Kidney capillary endothelial cell (primary cell): ENCODE measurements at regions not wholly inside any gene's neighbourhood (a gene's known extent, or its start where the extent isn't known, plus 50 kb on each side); places are given as distances from the start of the nearest gene placed in this dataset.
A peak's percentile ranks its signal among the peaks of the same experiment; 100 is the strongest.

Experiments used
- DNase-seq: peaks from one replicate; pipeline ENCODE4 v3.0.0-alpha.2; 2018; ENCODE audit warnings: low spot score

DNA sequence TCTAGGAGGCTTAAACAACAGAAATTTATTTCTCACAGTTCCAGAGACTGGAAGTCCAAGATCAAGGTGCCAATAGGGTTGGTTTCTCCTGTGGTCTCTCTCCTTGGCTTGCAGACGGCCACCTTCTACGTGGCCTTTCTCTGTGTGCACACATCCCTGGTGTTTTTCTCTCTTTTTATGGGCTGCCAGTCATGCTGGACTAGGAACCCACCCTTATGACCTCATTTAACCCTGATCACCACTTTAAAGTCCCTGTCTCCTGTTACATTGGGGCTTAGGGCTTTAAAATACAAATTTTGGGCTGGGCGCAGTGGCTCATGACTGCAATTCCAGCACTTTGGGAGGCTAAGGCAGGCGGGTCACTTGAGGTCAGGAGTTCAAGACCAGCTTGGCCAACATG lies 157.1 kb downstream of the TLE1 start:
- no peak for DNase-seq

DNA sequence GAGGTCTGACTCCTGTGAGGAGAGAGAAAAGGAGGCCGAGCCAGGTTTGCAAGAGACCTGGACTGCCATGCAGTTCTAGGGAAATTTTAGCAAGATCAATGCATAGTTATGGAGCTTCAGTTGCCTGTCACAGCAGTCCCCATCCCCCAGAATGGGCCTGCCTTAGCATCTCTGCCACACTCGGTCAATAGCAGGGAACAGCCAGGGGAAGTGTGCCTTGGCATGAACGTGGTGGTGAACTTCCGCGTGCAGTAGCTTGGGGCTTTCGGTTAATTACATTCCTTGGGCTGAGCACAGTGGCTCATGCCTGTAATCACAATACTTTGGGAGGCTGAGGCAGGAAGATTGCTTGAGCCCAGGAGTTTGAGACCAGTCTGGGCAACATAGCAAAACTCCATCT lies 157.8 kb downstream of the TLE1 start:
- no peak for DNase-seq

DNA sequence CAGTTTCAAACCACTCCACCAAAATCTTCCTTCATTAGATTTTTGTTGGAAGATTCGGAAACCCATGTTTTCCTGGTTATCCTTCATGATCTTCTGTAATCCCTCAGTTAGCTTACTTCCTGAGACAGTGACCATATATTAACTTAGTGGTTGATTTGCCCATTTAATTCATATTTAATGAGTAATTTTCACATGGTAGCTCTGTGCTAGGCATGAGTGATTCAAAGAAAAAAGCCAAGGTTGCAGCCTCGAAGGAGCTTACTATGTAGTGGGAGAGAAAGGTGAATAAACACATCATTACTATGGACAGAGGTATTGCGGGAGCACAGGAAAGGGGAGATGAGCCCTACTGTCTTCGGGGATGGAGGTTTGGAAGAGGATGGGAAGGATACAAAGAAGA lies 158.5 kb downstream of the TLE1 start:
- DNase-seq = no peak

DNA sequence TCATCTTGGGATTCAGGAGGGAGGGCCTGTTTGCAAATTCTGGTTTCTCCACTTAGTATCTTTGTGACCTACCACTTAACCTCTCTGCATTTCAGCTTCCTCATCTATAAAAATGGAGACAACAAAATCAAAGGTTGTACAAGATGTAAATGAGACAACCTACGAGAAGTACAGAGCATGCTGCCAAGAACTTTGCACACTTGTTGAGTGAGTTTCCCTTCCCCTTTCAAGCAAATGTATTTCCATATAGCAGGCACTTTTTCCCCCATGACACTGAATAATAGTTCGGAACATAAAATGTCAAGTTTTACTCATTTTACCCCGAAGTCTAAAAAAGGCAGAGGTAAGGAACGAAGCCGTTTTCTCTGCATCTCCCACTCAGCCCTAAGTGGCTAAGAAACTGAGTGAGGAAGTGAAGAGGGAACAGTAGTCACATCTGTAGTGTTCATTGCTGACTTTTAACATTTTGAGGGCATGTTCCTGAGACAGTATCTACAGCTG lies 159.0 kb downstream of the TLE1 start:
- DNase-seq = no peak

DNA sequence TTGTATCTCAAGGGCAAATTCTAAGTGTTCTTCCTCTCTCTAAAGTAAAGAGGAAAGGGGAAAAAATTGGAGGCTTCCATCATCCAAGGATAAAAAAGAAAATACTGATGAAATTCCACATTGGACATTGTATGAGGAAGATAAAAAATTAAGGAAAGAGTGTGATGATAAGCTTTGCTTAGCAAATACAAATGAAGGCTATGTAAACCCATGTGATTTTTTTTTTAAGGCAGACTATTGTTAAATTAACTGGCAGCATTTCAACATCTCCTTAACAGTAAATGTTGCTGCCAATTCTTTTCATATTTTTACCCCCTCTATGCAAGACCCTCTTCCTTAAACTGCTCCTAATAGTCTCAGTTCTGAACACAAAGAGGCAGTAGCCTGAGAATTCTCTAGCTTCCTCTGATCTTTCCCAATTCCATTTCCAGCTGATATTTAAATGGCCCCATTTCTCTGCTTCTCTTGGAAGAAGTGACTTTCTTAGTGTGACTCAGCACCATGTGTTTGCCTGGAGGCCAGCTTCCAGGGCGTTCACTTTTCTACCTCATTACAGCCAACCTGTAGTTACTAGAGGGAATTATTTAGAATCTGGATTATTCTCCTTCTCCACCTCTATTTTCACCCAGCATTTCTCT lies 159.7 kb downstream of the TLE1 start:
- no peak for DNase-seq

DNA sequence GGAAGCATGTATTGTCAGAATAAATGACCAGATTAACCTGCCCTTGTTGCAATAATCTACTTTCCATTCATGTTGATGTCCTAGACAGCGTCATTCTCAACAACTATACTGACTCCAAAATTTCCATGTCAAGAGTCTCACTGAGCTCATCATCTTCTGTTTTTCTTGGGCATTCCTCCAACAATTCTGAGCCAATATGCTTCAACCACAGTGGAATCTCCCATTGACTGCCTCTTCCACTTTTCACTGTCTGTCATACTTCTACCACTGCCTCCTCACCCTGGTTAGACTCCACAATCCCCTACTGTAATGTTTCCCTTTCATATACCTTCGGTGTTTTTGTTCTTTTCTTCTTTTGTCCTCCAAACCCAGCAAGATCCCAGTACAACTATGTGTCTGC lies 162.8 kb downstream of the TLE1 start:
- no peak for DNase-seq

DNA sequence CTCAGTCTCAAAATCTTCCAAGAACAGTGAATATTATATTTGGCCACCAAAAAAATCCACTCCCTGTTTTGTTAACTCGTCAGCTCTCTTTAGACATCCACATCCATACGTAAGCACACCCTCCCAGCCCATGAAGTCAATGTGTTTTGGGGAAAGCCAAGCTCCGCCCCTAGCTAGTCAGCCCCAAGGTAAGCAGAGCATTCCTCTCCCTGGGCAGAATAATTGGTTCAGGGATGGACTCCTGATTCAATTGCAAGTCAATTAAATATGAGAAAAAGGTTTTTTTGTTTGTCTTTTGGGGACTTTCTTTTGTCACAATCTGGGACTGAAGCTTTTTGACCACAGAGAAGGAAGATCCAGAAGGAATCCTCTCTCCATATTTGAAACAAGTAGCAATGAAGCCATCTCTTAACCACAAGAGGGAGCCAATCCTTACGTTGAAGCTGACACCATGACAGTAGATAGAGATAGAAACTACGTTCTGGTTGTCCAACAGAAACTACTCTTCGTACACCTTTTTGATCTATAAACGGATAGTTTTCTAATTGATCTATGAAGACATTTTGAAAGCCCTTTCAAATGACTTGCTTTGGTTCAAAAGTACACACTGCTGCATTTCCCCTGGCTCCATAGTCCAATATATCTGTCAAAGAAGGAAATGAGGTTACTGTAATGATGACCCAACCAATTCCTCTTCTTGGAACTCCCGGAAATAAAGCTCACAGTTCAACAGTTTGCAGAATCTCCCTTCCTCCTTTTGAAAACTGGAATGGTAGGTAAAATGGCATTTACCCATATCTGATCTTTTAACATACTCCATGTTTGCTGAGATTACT lies 166.4 kb downstream of the TLE1 start:
- peak; percentile 69 for DNase-seq

DNA sequence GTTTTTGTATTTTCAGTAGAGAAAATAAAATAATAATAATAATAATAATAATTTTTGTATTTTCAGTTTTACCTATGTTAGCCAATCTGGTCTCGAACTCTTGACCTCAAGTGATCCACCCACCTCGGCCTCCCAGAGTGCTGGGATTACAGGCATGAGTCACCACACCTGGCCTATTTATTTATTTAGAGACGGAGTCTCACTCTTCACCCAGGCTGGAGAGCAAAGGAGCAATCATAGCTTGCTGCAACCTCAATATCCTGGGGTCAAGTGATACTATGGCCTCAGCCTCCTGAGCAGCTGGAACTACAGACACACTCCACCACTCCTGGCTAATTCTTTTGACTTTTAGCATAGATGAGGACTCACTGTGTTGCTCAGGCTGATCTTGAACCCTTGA lies 167.5 kb downstream of the TLE1 start:
- no peak for DNase-seq

DNA sequence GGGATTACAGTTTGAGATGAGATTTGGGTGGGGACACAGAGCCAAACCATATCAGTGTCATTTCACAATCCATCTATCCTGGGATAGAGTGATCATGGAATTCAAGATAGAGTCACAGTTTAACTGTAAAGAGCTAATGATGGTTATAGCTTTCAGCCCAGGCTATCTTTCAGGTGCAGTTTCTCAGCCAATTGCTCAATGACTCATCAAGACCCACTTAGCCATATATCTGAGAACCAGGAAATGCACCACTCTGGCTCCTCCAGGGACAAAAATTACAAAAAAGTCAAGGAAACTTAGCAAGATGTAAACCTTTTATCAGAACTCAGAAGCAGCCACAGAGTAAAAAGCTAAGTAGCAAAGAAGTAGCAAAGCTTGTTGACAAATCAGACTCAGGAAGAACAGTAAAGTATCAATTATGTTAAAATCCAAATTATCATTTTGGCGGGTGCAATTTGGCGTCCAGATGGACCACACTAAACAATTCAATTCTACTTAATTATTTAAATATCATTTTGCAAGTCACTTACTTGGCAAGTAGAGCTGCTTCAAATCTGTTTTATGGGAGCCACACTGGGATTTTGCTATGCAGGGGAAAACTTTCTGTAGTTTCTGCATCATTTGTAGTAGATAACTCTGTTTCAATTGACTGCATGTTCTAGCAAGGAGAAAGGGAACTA lies 169.4 kb downstream of the TLE1 start:
- no peak for DNase-seq

DNA sequence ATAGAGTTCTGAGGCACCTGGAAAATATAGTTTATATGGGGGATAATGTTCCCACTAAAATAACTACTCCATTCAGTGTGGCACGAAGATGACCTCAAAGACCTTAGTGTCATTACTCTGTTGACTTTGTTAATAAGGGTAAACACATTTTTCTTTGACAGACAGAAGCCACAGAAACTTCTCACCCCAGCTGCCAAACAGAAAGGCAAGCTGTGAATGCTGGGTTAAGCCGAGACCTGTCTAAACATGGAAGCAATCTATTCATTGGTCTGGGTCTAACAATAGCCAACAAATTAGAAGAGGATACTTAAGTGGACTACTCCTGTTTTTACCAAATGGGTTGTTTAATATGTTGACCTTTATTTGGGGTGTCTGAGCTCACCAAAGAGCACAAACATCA lies 171.4 kb downstream of the TLE1 start:
- no peak for DNase-seq

DNA sequence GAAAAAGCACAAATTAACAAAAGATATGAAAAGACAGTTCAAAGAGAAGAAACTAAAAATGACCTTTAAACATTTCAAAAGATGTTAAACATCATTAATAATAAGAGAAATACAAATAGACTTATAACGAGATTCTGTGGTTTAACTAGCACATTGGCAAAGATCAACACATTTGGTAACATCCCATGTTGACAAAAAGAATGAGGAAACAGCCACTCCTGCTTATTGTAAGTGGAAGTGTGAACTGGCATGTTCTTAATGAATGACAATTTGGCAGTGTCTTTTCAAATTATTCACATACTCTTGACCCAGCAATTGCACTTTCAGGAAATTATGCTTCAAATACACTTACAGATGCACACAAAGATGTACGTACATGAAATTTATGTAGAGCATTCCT lies 176.3 kb downstream of the TLE1 start:
- DNase-seq = no peak

DNA sequence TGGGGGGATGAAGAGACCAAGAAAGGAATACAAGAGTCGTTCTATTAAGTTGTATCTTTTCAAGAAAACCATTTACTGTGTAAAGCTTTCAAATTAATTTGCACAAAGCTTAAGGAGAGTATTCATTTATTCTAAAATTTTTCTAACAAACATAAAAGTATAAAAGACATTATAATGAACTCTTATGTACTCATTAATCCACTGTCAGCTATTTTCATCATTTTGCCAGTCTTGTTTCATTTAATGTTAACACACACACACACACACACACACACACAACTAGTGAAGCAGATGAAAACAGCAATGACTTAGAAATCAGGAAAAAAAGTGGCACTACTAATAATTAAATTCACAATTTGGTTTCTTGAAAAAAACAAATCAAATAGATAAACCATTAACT lies 176.7 kb downstream of the TLE1 start:
- no peak for DNase-seq

DNA sequence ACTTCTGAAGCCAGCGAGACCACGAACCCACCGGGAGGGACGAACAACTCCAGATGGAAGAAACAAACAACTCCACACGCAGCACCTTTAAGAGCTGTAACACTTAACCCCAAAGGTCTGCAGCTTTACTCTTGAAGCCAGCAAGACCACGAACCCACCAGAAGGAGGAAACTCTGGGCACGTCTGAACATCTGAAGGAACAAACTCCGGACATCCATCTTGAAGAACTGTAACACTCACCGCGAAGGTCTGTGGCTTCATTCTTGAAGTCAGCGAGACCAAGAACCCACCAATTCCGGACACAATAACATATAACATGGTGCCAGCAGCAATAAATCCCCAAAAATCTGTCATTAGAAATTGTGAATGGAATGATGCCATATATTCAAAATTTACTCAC lies 180.9 kb downstream of the TLE1 start:
- DNase-seq = no peak

DNA sequence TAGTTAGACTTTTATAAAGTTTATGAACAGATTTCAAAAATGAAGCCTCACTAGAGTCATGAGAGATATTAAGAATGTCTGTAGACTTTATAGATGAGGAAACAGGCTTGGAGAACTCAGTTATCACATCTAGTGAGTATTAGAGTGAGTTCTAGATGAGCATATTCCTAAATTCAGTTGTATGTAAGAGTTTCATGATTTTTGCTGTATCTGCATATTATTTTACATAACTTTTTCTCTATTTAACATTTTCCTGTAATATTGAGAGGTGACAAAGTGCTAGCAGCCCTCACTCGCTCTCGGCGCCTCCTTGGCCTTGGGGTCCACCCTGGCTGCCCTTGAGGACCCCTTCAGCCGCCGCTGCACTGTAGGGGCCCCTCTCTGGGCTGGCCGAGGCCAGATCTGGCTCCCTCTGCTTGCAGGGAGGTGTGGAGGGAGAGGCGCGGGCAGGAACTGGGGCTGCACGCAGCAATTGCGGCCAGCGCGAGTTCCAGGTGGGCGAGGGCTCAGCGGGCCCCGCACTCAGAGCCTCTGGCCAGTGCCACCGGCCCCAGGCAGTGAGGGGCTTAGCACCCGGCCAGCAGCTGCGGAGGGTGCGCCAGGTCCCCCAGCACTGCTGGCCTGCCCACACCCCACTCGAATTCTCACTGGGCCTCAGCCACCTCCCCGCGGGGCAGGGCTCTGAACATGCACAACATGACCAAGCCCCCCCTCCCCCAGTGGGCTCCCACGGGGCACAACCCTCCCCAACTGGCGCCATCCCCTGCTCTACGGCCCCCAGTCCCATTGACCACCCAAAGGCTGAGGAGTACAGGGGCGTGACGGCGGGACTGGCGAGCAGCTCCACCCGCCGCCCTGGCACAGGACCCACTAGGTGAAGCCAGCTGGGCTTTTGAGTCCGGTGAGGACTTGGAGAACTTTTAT lies 182.1 kb downstream of the TLE1 start:
- DNase-seq = no peak

DNA sequence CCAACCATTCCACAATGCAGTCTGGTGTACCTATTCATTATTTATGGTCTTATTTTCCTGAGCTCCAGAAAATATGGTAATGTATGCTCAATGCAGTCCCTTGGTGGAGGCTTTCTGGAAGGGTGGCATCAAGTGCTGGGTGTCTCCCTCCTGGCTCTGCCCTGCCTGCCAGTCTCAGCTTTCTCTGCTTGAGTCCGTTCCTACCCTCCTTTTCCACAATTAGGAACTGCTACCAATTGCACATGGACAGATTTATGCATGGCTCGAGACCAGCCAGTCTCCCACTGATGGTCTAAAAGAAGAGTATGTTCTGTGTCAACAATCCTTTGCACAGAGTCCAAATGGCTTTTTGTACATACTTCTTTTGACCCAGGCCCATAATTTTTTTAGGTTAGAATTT lies 189.8 kb downstream of the TLE1 start:
- no peak for DNase-seq

DNA sequence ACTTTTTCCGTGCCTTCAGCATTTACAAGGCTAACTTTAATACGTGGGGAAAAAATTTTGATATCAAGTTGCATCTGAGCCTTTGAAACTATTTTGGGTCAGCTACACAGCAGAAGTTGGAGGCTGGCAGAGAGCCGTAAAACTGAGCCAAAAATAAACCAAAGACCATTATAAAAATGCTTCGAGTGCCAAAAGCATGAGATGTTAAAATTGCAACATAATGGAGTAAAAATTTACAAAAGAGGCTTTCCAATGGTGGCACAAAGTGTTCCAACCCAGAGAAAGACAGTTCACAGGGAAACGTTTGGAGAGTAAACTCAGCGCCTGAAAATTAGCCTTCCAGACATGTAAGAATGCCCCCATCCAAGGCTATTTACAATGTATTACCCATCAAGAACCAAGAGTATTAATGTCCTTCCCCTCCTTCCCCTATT lies 190.3 kb downstream of the TLE1 start:
- DNase-seq = no peak

DNA sequence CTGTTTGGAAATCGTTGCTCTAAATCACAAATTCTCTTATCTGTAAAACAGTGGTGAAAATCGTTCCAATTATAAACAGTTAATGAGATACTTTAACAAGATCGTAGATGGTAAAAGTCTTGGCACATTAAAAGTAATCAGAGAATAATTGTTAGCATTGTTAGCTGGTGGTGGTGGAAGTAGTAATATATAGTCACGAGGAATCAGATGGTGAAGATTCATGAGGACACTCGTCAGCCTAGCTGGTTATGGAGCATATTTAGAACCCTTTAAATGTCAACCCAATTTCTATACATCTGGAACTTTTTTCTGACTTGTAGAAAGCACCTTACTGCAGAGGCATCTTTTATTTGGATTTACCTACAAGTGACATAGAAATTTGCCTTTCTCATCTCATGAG lies 190.8 kb downstream of the TLE1 start:
- DNase-seq = no peak

DNA sequence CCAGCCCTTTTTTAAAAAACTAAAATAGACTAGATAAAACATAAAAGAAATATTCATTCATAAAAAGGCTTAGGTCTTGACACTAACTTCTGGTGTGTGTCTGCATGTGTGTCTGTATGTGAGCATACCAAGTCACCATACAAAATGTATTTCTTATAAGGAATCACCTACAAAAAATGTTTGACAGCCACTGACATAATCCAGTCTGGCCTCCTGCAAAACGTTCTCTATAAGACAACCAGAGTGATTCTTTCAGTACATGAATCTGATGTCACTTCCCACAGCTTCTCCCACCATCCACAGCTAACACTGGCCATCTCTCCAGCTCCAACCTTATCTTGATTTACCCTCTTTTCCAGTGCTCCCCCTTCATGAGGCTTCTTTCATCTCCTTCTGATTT lies 192.3 kb downstream of the TLE1 start:
- DNase-seq = no peak

DNA sequence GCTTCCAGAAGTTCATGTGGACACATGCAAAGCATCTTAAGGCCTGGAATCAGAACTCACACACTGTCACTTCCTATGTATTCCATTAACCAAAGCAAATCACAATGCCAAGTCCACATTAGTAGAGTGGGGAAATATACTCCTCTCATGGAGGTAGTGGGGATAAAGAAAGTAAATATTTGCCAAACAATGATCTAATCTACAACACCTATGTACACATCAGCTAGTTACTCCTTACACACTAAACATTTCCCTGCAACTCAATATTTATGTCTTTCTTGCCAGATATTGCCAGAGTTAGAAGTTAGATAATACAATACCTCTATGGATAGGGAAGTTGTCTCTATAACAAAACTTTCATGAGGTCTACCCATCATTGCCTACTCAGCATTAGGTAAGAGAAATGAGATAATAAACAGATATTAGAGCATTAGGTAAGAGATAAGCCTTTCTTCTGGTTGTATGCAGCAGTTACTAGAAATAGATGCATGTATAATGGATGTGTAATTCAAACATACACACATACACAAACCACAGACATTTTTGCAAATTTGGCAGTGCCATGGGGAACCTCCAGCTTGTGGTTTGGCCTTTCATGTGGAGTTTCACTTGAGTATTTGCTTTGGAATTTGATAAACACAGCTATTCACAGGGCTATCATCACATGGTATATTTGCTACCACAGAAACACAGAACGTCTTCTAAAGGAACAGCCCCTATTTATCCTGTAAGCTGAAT lies 196.5 kb downstream of the TLE1 start:
- no peak for DNase-seq

DNA sequence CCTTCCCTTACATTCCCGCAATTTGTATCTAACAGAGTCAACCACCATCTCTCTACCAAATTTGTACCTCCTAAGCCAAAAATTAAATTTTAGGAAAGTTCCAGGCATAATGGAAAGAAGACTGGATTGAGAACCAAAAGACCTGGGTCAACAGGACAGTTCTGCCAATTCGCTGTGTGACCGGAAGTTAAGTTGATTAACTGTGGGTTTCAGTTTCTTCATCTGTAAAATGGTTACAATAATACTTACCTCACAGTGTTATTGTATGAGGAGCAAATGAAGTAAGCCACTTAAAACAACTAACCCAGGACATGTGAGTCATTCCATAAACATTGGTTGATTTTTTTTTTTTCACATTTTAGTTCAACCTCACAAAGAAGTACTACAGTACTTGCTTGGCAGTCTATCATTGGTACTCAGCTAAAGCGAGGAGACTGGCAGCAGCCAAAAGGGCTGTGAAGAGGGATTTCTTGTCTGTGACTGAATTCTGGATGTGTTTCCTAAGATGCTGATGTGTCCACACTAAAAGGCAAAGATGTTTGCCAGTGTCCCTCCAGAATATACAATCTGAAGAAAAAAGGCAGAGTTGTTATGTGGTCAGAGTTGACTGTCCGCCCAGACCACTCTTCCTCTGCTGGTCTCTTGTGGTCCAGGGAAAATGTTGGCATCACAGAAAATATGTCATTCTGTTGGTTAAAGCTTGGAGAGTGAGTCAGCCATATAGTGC lies 198.6 kb downstream of the TLE1 start:
- DNase-seq = no peak

DNA sequence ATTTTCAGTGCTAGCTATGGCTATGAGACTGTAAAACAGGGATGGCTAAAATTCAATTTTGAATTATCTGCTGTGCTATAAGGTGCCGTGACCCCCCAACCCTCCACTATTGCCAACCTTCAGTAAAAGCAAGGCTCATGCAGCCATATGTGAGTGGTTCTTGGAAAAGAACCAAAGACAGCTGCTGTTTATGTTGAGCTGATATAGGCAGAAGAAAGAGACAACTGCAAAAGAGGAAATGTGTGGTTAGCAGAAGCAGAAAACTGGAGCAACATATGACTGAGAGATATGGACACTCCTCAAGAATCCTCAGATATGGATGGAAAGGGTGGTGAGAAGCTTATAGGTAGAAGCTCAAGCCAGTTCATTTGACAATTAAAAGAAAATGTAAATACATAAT lies 200.3 kb downstream of the TLE1 start:
- DNase-seq = no peak
